ENCODE measurements at regions not wholly inside any gene's neighbourhood (a gene's known extent, or its start where the extent isn't known, plus 50 kb on each side); places are given as distances from the start of the nearest gene placed in this dataset.

DNA sequence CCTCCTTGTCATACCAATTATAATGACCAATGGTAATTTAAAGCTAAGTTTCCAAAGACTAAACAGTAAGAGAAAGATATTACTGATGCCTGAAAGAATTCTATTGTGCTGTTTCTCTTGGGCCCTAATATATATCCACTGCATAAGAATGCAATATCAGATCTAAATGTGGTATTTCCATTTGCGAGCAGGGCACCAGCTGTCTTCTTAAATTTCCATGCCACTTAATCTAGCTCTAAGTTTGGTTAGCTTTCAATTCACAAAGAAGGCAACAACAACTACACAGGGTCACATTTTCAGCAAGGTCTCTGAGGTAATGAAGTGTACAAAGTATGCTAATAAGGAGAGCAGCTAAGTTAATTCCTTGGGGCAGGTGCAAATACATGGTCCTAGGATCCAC is 315.7 kb downstream of the GPR37 start:
- Mint-ChIP-seq H3K27me3 (no peaks in the 10 kb centered on the region), H3K4me1 (no peaks in the 10 kb centered on the region), H3K36me3 (ENCODE audit: low read depth) (no peaks in the 10 kb centered on the region), H3K27ac (no peak overlapping the region), H3K4me3 (no peak overlapping the region), H3K9me3 (no peaks in the 10 kb centered on the region)
- no peak for ATAC-seq
- DNase-seq, result no peak

- DNase-seq (no peak), ATAC-seq (no peak)
- H3K4me1 Mint-ChIP-seq, result no peaks in the 10 kb centered on the region
- peaks cover 4% of the 10 kb centered on the region for H3K9me3 Mint-ChIP-seq
- no peaks in the 10 kb centered on the region for H3K36me3 Mint-ChIP-seq (ENCODE audit: low read depth)
- H3K27me3 Mint-ChIP-seq, result no peaks in the 10 kb centered on the region
- H3K4me3 Mint-ChIP-seq, result no peak overlapping the region
- H3K27ac Mint-ChIP-seq, result no peak overlapping the region
These were observed 320.7 kb downstream of the GPR37 start for GRCh38 chr7:124444696-124445480.

DNA sequence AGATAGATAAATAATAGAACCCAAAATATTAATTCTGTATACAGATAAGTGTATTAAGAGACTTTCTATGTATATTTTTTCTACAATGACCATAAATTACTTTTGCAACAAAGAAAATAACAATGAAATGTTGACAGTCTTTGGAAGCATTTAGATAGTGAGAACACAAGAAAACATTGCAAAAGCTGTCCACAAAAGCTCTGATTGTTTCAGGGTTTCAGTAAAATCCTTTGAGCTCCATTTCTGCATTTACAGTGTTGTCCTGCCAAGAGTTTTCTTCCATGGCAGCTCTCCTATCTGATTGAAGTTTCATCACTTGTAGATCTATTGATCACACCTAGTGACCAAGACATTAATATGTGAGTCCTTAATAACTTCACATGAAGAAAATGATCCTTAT is 321.8 kb downstream of the GPR37 start:
- Mint-ChIP-seq H3K27ac (no peak overlapping the region), H3K27me3 (no peaks in the 10 kb centered on the region), H3K9me3 (peaks cover 4% of the 10 kb centered on the region), H3K4me3 (no peak overlapping the region), H3K36me3 (ENCODE audit: low read depth) (no peaks in the 10 kb centered on the region), H3K4me1 (no peaks in the 10 kb centered on the region)
- ATAC-seq, result no peak
- DNase-seq, result no peak

- peaks cover 4% of the 10 kb centered on the region for H3K9me3 Mint-ChIP-seq
- H3K27me3 Mint-ChIP-seq, result no peaks in the 10 kb centered on the region
- DNase-seq (no peak), ATAC-seq (no peak)
- H3K4me3 Mint-ChIP-seq, result no peak overlapping the region
- H3K27ac Mint-ChIP-seq, result no peak overlapping the region
- no peaks in the 10 kb centered on the region for H3K36me3 Mint-ChIP-seq (ENCODE audit: low read depth)
- no peaks in the 10 kb centered on the region for H3K4me1 Mint-ChIP-seq
These were observed 325.5 kb downstream of the GPR37 start for GRCh38 chr7:124440081-124440480.

GRCh38 chr7:124432009-124432578 is 333.5 kb downstream of the GPR37 start:
- Mint-ChIP-seq H3K27me3 (no peaks in the 10 kb centered on the region), H3K4me1 (no peaks in the 10 kb centered on the region), H3K36me3 (ENCODE audit: low read depth) (no peaks in the 10 kb centered on the region), H3K9me3 (peaks cover 4% of the 10 kb centered on the region), H3K4me3 (no peak overlapping the region), H3K27ac (no peak overlapping the region)
- ATAC-seq (no peak), DNase-seq (no peak)

GRCh38 chr7:124429923-124430322 is 335.7 kb downstream of the GPR37 start:
- DNase-seq (no peak), ATAC-seq (no peak)
- Mint-ChIP-seq H3K4me1 (no peaks in the 10 kb centered on the region), H3K9me3 (peaks cover 4% of the 10 kb centered on the region), H3K4me3 (no peak overlapping the region), H3K27ac (no peak overlapping the region), H3K36me3 (ENCODE audit: low read depth) (no peaks in the 10 kb centered on the region), H3K27me3 (no peaks in the 10 kb centered on the region)

- ATAC-seq (no peak), DNase-seq (no peak)
- Mint-ChIP-seq H3K9me3 (peaks cover 4% of the 10 kb centered on the region), H3K27ac (no peak overlapping the region), H3K36me3 (ENCODE audit: low read depth) (no peaks in the 10 kb centered on the region), H3K27me3 (no peaks in the 10 kb centered on the region), H3K4me1 (no peaks in the 10 kb centered on the region), H3K4me3 (no peak overlapping the region)
These were observed 336.8 kb downstream of the GPR37 start for GRCh38 chr7:124428781-124429180.

- Mint-ChIP-seq H3K27ac (no peak overlapping the region), H3K36me3 (ENCODE audit: low read depth) (no peaks in the 10 kb centered on the region), H3K4me1 (no peaks in the 10 kb centered on the region), H3K27me3 (no peaks in the 10 kb centered on the region), H3K9me3 (peaks cover 4% of the 10 kb centered on the region), H3K4me3 (no peak overlapping the region)
- DNase-seq, result no peak
- no peak for ATAC-seq
These were observed 339.0 kb downstream of the GPR37 start for GRCh38 chr7:124426621-124427020.

DNA sequence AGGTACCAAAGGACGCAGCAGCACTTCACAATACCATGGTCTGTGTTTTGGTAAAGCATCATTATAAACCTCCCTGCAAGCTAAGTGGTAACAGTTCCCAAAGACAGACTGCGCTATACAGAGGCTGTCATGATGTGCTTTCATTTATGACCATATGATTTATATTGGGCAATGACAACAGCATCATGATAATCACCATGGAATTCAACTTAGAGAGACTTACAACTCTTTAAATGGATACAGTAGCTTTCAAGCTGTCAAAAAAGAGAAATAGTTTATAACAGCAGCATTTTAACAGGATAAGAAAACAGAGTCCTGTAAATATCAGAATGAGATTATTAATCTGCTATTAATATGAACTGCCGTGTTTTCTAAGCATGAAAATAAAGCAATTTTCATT is 341.7 kb downstream of the GPR37 start:
- no peaks in the 10 kb centered on the region for H3K4me1 Mint-ChIP-seq
- no peak overlapping the region for H3K27ac Mint-ChIP-seq
- ATAC-seq (no peak), DNase-seq (no peak)
- H3K9me3 Mint-ChIP-seq, result no peaks in the 10 kb centered on the region
- no peak overlapping the region for H3K4me3 Mint-ChIP-seq
- no peaks in the 10 kb centered on the region for H3K36me3 Mint-ChIP-seq (ENCODE audit: low read depth)
- H3K27me3 Mint-ChIP-seq, result no peaks in the 10 kb centered on the region

DNA sequence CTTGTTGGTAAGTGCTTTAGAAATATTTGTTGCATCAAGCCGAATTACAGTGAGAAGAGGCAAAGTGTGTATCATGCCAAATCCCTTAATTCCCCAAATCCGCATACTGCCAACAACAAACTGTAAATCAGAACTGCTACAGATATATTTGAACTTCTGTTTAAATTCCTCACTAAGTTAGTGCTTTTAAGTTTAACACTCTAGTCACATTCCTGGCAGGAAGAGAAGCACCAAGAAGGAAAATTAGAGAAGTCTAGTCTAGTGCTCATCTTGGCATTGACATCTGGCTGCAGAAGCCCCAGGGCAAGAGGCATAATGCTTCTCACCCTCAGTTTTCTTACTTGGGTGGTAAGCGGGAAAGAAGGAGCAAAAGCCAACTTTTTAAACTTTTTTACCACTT is 343.5 kb downstream of the GPR37 start:
- Mint-ChIP-seq H3K4me1 (no peaks in the 10 kb centered on the region), H3K4me3 (no peak overlapping the region), H3K36me3 (ENCODE audit: low read depth) (no peaks in the 10 kb centered on the region), H3K27ac (no peak overlapping the region), H3K9me3 (no peaks in the 10 kb centered on the region), H3K27me3 (no peaks in the 10 kb centered on the region)
- ATAC-seq, result no peak
- no peak for DNase-seq

DNA sequence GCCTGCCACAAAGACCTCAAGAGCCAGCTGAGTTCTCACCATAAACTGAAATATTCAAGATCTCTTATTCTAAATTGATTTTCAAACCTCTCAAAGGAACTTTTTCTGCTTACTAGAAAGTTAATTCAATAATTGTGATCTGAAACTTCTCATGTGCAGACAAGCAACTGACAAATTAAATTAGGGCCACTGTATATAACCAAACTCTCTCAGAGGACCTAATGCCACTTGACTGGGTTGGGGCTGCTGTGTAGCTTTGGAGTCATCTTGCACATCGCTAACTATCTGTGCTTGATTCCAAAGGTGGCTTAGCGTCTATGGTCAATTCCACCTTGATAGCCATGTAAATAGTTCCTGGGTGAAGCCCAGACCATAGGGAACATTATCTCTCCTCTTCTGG is 345.2 kb downstream of the GPR37 start:
- DNase-seq (no peak), ATAC-seq (no peak)
- Mint-ChIP-seq H3K4me1 (no peaks in the 10 kb centered on the region), H3K27ac (no peak overlapping the region), H3K27me3 (no peaks in the 10 kb centered on the region), H3K4me3 (no peak overlapping the region), H3K9me3 (no peaks in the 10 kb centered on the region), H3K36me3 (ENCODE audit: low read depth) (no peaks in the 10 kb centered on the region)

GRCh38 chr7:124413029-124413428 is 352.6 kb downstream of the GPR37 start:
- Mint-ChIP-seq H3K27ac (no peak overlapping the region), H3K4me1 (no peaks in the 10 kb centered on the region), H3K9me3 (no peaks in the 10 kb centered on the region), H3K36me3 (ENCODE audit: low read depth) (no peaks in the 10 kb centered on the region), H3K27me3 (no peaks in the 10 kb centered on the region), H3K4me3 (no peak overlapping the region)
- no peak for DNase-seq
- ATAC-seq, result no peak

DNA sequence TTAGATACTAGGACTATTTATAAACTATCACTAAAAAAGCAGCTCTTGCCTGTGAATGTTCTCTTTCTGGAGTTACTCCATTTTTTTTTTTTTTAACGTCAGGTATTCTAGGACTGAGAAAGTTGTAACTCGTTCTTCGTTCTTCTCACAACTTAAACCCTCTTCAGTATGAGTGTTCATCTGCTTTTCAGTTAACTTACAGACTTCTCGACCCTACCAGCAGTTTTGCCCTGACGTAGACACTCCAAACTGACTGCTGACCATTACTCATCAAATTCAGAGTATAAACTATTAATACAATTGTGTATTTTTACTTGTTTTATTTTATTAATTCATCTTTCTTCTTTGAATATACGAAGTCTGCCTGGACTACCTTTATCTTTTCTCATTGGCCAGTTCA is 353.1 kb downstream of the GPR37 start:
- Mint-ChIP-seq H3K27me3 (no peaks in the 10 kb centered on the region), H3K36me3 (ENCODE audit: low read depth) (no peaks in the 10 kb centered on the region), H3K27ac (no peak overlapping the region), H3K9me3 (no peaks in the 10 kb centered on the region), H3K4me1 (no peaks in the 10 kb centered on the region), H3K4me3 (no peak overlapping the region)
- ATAC-seq (no peak), DNase-seq (no peak)

GRCh38 chr7:124411796-124412195 is 353.8 kb downstream of the GPR37 start:
- no peaks in the 10 kb centered on the region for H3K36me3 Mint-ChIP-seq (ENCODE audit: low read depth)
- no peaks in the 10 kb centered on the region for H3K9me3 Mint-ChIP-seq
- ATAC-seq, result no peak
- no peak for DNase-seq
- no peaks in the 10 kb centered on the region for H3K4me1 Mint-ChIP-seq
- H3K27ac Mint-ChIP-seq, result no peak overlapping the region
- no peak overlapping the region for H3K4me3 Mint-ChIP-seq
- H3K27me3 Mint-ChIP-seq, result no peaks in the 10 kb centered on the region

GRCh38 chr7:124403587-124403986 is 362.0 kb downstream of the GPR37 start:
- Mint-ChIP-seq H3K36me3 (ENCODE audit: low read depth) (no peaks in the 10 kb centered on the region), H3K9me3 (peaks cover 11% of the 10 kb centered on the region), H3K4me3 (no peak overlapping the region), H3K4me1 (no peaks in the 10 kb centered on the region), H3K27ac (no peak overlapping the region), H3K27me3 (no peaks in the 10 kb centered on the region)
- DNase-seq (no peak), ATAC-seq (no peak)

- Mint-ChIP-seq H3K27me3 (no peaks in the 10 kb centered on the region), H3K4me3 (no peak overlapping the region), H3K9me3 (peaks cover 11% of the 10 kb centered on the region), H3K4me1 (no peaks in the 10 kb centered on the region), H3K27ac (no peak overlapping the region), H3K36me3 (ENCODE audit: low read depth) (no peaks in the 10 kb centered on the region)
- no peak for ATAC-seq
- DNase-seq, result no peak
These were observed 362.5 kb downstream of the GPR37 start for GRCh38 chr7:124403112-124403511.
